ENCODE measurements at regions not wholly inside any gene's neighbourhood (a gene's known extent, or its start where the extent isn't known, plus 50 kb on each side); places are given as distances from the start of the nearest gene placed in this dataset.
"Not testable (repeated sequence)": the region's sequence is repeated elsewhere in the genome, so short reads cannot be mapped to it uniquely, and the experiment has no call there.

DNA sequence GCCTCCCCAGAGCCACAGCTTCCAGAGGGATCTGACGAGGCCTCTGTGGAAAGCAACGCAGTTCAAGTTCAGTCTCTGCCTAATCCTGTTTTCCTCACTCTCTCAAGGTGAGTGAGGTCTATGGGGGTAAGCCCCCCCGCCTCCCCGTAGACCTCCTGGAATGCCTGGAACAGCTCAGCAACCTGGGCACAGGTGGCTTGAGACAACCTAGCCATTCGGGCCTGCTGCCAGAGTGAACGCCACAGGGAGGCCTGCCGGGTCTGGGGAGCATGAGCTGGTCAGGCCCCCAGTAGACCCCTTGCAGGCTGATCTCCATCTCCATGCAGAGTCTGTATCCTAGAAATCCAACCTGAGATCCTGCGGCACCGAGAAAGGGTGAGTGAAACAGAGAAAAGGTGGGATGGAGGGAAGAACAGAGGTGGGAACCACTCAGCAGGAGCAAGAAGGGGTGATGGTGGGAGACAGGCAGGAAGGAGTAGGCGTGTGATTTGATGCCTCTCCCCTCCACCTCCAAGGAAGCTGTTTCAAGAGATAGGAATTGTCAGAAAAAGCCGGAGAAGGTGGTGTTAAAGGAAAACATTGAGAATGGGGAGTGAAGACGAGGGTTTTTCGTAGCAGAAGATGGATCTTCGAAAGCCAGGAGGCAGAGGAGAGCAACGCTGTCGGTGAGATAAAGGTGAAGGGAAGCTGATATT, 123.1 kb upstream of the PRMT8 start:
- DNase-seq: no peak

GRCh38 chr12:3371018-3371417, 120.0 kb upstream of the PRMT8 start:
- no peak for DNase-seq

GRCh38 chr12:3375326-3375725, 115.7 kb upstream of the PRMT8 start:
- DNase-seq: no peak

DNA sequence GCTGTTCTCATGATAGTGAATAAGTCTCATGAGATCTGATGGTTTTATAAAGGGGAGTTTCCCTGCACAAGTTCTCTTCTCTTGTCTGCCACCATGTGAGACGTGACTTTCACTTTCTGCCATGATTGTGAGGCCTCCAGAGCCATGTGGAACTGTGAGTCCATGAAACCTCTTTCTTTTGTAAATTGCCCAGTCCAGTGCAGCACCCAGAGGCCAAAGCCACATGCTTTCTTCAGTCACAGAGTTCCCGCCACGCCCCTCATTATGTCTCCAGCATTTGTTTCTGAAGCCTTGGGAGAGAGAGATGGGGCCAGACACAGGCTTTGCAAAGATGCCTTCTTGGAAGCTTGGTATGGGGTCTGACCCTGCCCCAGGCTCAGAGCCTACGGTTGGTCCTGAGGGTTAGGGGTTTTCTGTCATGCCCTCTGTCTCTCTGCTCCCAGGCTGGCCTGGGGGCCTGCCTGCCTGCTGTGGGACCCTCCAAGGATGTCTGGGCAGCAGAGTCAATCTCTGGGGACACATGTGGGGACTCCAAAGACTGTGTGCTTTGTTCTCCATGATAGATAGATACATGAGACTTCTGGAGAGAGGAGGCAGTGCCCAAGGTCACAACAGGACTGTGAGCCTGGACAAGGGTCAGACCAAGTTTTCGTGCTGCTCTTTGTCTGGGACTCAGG, 114.1 kb upstream of the PRMT8 start:
- DNase-seq: no peak

DNA sequence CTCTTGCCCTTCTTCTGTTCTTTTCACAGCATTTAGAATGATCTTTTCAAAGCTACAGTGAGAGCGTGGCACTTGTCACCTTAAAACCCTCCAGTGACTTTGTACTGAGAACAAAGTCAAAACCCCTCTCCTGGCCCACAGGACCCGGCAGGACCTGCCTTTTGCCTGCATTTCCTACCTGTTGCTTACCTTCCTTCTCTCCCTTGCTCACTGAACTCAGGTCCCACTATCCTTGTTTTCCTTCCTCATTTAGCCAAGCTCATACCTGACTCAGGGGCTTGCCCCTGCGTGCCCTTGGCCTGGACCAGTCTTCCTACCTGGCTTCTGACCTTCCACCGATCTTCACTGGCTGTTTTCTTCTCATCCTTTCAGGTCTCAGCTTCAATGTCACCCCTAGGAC, 112.3 kb upstream of the PRMT8 start:
- no peak for DNase-seq

- DNase-seq: no peak
Measured at GRCh38 chr12:3379079-3379478, 111.9 kb upstream of the PRMT8 start.

DNA sequence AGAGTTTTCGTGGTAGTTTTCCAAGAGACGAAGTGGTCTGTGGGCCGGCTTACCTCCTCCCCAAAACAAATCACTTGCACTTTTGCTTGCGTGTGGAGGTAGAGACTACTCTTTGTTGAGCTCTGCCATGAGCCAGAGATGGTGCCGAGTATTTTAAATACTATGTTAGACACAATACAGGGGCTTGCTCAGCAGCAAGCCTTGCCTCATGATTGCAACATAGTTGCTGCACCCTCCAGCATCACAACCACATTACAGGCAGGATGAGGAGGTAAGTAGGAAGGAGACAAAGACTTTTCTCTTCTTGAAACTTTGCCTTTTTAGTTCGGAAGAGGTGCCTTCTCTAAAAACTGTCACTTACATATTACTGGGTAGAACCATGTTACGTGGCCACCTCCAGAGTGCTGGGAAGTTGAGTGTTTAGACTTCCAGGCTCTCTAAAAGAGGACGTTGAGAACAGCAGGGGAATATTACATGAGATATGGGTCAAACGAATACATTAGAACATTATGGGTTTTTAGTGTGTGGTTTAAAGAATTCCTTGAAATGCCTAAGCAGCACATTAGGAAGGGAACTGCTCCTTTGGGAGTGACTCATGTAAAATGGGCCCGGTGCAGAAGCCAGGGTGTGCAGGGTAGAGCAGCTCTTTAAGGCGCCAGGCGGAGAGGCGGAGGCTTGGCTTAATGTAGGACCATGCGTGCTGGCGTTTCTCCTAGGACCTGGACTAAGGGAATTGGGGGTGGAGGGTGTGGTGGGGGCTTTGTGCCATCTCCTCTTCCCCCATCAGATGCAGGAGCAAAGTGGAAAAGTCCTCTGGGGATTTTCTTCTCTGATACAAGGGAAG, 110.6 kb upstream of the PRMT8 start:
- no peak for DNase-seq

GRCh38 chr12:3381059-3382047, 109.7 kb upstream of the PRMT8 start:
- no peak for DNase-seq

- no peak for DNase-seq
Measured at GRCh38 chr12:3389986-3390385, 101.0 kb upstream of the PRMT8 start.

- not testable (repeated sequence) for DNase-seq
Measured at GRCh38 chr12:3397596-3397995, 93.4 kb upstream of the PRMT8 start.

GRCh38 chr12:3398196-3398789, 92.7 kb upstream of the PRMT8 start:
- no peak for DNase-seq

GRCh38 chr12:3405821-3406220, 85.2 kb upstream of the PRMT8 start:
- no peak for DNase-seq

DNA sequence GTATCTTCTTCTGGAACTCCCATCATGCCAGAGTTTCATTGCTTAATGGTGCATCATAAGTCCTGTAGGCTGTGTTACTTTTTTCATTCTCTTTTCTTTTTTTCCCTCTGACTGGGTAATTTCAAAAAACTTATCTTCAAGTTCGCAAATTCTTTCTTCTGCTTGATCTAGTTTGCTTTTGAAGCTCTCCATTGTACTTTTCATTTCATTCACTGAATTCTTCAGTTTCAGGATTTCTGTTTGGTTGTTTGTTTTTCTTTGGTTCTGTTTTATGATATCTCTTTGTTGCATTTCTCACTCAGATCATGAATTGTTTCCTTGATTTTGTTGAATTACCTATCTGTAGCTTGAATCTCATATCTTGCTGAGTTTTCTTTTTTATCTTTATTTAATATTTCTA, 83.3 kb upstream of the PRMT8 start:
- no peak for DNase-seq

DNA sequence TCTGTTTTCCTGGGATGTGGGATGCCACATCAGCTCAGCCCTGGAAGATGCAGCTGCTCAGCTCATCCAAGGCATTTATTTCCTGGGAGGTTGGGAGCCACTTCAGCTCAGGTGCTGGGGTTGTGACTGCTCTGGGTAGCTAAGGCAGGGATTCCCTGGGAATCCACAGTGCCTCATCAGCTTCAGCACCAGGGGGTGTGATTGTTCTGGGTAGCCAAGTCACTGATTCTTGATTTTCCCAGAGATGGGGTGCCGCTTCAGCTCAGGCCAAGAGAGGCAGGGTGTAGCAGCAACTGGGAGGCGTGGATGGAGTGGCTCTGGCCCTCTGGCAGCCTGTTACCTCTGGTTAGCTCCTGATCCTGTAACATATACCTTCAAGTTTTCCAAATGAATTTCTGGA, 81.3 kb upstream of the PRMT8 start:
- DNase-seq: no peak

DNA sequence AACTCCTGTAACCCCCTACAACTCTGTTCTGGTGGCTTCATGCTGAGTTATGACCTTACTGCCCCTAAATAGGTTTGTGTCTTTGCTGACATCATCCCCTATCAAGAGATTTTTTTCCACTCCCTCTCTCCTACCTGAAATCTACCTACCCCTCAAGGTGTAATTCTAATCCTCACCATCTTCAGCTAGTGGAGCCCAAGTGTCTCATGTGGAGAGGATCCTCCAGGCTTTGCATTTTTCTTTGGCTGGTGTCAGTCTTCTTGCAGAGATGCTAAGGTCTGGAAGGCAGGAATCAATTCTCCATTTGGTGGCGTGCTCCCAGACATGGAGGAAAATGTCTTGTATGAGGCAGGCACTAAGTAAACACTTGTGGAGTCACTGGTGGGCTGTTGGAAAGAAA, 74.8 kb upstream of the PRMT8 start:
- no peak for DNase-seq

- no peak for DNase-seq
Measured at GRCh38 chr12:3416670-3417069, 74.3 kb upstream of the PRMT8 start.

GRCh38 chr12:3417113-3417512, 73.9 kb upstream of the PRMT8 start:
- no peak for DNase-seq

- no peak for DNase-seq
Measured at GRCh38 chr12:3417937-3418462, 73.0 kb upstream of the PRMT8 start.

DNA sequence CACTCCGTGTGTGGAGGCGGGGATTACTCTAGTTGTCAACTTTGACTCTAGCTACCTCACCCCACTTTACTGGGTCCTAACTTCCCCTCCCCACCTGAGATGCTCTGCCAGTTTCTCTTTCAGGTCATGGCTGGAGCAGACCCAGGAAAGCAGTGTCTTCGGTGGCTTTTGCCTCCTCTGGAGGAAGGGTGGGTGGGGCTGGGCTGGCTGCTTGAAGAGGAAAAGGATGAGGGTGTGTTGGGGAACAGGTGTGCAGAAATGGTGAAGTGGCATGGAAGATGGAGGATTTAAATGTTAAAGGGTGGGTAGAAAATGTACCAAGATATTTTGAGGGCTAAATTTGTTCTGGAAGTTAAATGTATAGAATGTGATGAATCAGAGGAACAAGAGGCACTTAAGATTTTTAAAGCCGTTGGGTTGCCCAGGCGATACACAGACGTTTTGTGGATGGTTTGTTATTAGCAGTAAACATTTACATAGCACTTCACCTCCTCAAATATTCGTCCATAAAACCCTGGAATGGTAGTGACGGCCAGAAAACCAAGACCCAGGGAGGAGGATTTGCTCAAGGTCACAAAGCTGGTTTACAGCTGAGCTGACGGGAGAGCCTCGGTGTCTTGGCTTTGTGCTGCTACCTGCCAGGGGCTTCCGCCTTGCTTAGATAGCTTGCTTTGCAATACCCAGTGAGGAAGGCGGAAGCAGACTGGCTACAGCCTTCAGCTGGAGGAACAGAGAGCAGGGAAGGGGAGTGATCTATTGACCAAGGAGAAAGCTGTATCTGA, 72.2 kb upstream of the PRMT8 start:
- no peak for DNase-seq

GRCh38 chr12:3419558-3419957, 71.4 kb upstream of the PRMT8 start:
- no peak for DNase-seq

- no peak for DNase-seq
Measured at GRCh38 chr12:3420693-3421092, 70.3 kb upstream of the PRMT8 start.
